Epithelial cell of proximal tubule (primary cell): ENCODE measurements at regions not wholly inside any gene's neighbourhood (a gene's known extent, or its start where the extent isn't known, plus 50 kb on each side); places are given as distances from the start of the nearest gene placed in this dataset.

Experiments
- DNase-seq: peaks from one replicate; pipeline ENCODE4 v3.0.0-alpha.2; 2011; ENCODE audit warnings: low read depth
- H3K4me3 ChIP-seq: 2 replicates; pipeline ENCODE4 v1.5.1; 2011; ENCODE audit warnings: low read depth, mild to moderate bottlenecking, low read length
- TF ChIP-seq, protein P1 (sequence below): conservative IDR thresholded peaks from 2 replicates; pipeline ENCODE4 v1.5.1; 2012; ENCODE audit warnings: low read depth, mild to moderate bottlenecking, low read length

DNA sequence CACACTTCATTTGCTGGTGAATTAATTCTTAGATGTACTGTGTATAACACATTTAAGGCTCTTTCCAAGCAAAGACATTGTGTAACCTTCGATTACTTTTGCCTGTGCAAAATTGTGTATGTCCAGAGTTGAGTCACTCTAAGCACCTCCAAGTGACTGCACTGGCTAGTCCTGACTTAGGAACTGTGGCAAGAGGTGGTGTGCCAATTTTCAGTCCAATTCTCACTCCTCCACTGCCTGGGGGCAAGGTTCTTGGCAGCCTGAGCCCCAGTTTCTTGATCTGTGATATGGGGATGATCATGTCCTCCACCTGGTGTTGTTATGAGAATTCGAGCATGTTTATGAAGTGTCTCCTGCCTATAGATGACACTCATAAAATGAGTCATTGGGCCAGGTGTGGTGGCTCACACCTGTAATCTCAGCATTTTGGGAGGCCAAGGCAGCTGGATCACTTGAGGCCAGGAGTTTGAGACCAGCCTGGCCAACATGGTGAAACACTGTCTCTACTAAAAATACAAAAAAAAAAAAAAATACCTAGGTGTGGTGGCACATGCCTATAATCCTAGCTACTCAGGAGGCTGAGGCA is 105.3 kb upstream of the CDYL start:
- TF ChIP-seq, protein P1, sequence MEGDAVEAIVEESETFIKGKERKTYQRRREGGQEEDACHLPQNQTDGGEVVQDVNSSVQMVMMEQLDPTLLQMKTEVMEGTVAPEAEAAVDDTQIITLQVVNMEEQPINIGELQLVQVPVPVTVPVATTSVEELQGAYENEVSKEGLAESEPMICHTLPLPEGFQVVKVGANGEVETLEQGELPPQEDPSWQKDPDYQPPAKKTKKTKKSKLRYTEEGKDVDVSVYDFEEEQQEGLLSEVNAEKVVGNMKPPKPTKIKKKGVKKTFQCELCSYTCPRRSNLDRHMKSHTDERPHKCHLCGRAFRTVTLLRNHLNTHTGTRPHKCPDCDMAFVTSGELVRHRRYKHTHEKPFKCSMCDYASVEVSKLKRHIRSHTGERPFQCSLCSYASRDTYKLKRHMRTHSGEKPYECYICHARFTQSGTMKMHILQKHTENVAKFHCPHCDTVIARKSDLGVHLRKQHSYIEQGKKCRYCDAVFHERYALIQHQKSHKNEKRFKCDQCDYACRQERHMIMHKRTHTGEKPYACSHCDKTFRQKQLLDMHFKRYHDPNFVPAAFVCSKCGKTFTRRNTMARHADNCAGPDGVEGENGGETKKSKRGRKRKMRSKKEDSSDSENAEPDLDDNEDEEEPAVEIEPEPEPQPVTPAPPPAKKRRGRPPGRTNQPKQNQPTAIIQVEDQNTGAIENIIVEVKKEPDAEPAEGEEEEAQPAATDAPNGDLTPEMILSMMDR: no peak
- DNase-seq: no peak
- H3K4me3 ChIP-seq: no peak overlapping the region

DNA sequence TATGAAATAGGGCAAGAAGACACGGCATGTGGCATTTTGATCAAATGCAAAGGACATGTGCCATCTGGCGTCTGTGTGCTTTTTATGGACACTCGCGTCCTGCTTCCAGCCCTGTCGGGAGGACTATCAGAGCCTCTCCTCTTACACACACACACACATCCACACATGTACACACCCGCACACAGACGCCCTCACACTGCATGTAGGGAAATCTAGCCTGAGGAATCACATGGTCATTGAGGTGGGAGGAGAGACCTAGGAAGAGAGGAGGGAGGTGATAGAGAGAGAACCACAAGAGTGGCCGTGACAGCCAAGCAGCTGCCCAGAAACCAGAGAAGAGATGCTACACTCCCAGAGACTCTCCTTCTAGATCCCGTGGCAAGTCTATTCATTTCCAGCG is 105.9 kb upstream of the CDYL start:
- DNase-seq: no peak
- no peak overlapping the region for H3K4me3 ChIP-seq
- TF ChIP-seq, protein P1: no peak

DNA sequence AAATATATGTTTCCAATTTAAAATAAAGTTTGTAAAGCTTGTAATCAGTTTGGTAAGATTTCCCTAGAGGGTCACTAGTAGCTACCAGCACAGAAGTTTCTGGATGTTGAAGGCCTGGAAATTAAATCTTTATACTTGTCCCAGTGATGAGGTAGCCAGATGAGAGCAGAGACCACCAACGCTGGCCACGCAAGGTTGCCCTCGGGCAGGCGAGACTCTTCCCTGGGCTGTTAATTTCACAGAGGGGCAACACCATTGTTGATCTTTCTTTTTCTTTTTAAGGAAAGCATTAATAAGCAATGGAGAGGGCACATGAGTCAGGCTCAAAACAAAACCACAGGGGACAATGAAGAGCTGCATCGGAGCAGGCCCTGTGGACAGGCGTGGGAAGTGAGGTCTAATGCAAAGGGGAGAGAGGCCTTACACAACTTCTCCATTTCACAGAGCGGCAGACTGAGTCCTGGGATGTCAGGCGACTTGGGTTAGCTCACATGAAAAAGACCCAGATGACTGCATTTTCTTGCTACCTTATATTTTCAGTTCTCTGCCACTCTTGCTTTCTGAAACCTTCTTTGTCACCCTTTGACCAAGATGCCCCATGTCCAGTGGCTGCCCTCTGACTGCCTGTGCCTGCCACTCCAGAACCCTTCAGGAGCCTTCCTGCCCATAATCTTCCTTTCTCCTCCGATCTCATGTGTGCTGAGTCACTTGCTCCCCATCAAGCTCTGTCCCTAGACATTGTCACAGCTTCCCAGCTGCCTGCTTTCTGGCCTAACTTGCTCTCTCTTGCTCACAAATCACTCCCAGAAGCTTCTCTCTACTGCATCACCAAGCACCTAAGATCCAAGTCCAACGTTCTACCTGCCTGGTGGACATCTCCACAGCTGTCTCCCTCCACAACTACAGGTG is 107.7 kb upstream of the CDYL start:
- DNase-seq: no peak

DNA sequence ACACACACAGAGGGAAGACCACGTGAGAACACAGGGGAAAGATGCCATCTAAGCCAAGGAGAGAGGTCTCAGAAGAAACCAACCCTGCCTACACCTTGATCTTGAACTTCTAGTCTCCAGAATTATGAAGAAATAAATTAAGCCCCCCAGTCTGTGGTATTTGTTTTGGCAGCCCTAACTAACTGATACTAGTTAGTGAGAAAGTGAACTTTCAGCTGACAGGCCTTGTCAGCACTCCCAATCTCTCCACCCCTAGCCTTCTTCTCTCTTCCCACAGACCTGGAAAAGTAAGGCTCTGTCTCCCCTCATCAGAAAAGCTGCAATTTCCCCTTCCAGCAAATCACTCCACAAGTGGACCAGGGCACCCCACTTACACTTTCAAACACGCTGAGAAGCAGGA is 108.6 kb upstream of the CDYL start:
- TF ChIP-seq, protein P1: no peak
- no peak overlapping the region for H3K4me3 ChIP-seq
- DNase-seq: no peak

More for the DNA sequence above, 107.7 kb upstream of the CDYL start:
- H3K4me3 ChIP-seq: no peak overlapping the region
- TF ChIP-seq, protein P1: no peak

DNA sequence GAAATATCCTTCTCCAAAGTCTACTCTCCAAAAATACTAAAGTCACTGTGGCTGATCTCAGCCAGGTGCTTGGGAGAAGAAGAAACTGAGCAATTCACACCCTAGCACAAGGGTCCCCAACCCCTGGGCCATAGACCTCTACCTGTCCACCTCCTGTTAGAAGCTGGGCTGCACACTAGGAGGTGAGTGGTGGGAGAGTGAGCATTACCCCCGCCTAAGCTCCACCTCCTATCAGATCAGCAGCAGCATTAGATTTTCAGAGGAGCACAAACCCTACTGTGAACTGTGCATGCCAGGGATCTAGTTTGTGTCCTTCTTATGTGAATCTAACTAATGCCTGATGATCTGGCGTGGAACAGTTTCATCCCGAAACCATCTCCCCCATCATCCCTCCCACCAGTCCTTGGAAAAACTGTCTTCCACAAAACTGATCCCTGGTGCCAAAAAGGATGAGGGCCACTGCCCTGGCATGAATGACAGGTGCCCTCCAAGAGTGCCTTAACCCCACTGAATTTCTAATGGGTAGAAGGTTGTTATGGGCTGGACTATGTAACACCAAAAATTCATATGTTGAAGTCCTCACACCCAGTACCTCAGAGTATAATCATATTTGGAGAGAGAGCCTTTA is 109.2 kb upstream of the CDYL start:
- no peak overlapping the region for H3K4me3 ChIP-seq
- no peak for DNase-seq
- TF ChIP-seq, protein P1: no peak

DNA sequence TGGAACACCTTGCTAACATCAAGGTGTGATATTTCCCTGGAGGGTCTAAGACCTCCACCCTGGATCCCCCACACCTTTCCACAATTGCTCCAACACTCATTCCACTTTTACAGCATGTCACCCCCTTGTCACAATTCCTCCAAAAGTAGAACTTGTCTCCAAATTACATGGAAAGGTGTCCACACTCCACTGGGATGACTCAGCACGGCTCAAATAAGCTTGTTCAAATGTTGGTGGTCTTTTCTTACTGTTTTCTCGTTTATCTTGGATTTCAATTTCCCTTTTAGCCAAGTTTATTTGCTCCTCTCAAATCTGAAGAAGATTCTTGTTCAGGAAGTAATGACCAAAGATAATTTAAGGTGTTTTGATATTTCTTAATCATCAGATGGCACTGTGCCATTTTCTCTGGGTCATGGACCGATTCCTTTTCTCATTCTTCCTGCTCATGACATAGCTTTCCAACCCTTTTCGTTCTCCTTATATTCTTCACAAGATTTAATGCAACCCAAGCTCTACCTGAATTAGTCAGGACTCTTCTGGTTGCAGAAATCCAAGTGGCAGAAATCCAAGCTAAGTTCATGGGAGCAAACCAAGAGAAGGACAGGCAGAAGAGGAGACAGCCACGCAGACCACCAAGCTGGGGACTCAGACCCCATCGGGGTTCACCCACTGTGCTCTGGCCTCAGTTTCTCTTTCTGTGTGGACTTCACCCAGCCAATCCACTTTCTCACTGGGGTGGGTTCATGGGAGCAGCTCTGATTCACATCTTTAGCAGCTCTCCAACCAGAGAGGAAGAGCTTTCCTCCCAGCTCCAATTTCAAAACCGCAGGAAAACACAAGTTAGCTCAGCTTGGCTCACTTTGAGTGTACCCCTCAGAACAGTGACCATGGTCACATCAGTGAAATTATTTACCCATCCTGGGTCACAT is 110.5 kb upstream of the CDYL start:
- DNase-seq: no peak
- H3K4me3 ChIP-seq: no peak overlapping the region
- TF ChIP-seq, protein P1: no peak
